ENCODE measurements at regions not wholly inside any gene's neighbourhood (a gene's known extent, or its start where the extent isn't known, plus 50 kb on each side); places are given as distances from the start of the nearest gene placed in this dataset.
"Not testable (repeated sequence)": the region's sequence is repeated elsewhere in the genome, so short reads cannot be mapped to it uniquely, and the experiment has no call there.

- DNase-seq = no peak
Observed at GRCh38 chr10:34013235-34013634, 678.8 kb upstream of the NRP1 start.

- DNase-seq = no peak
Observed at GRCh38 chr10:34010891-34011290, 676.4 kb upstream of the NRP1 start.

GRCh38 chr10:34010228-34010627 is 675.8 kb upstream of the NRP1 start:
- not testable (repeated sequence) for DNase-seq

GRCh38 chr10:34008656-34009055 is 674.2 kb upstream of the NRP1 start:
- DNase-seq = no peak

GRCh38 chr10:34006471-34006870 is 672.0 kb upstream of the NRP1 start:
- no peak for DNase-seq

- DNase-seq = no peak
Observed at GRCh38 chr10:34003561-34003960, 669.1 kb upstream of the NRP1 start.

- no peak for DNase-seq
Observed at GRCh38 chr10:34002896-34003295, 668.4 kb upstream of the NRP1 start.

GRCh38 chr10:34001831-34002230 is 667.4 kb upstream of the NRP1 start:
- no peak for DNase-seq

- no peak for DNase-seq
Observed at GRCh38 chr10:34001087-34001580, 666.7 kb upstream of the NRP1 start.

- DNase-seq = no peak
Observed at GRCh38 chr10:33993917-33994316, 659.5 kb upstream of the NRP1 start.

GRCh38 chr10:33991924-33992323 is 657.5 kb upstream of the NRP1 start:
- DNase-seq = no peak

- DNase-seq = no peak
Observed at GRCh38 chr10:33986515-33986914, 652.0 kb upstream of the NRP1 start.

GRCh38 chr10:33986016-33986415 is 651.5 kb upstream of the NRP1 start:
- DNase-seq = no peak

- no peak for DNase-seq
Observed at GRCh38 chr10:33982995-33983394, 648.5 kb upstream of the NRP1 start.

GRCh38 chr10:33981301-33981700 is 646.8 kb upstream of the NRP1 start:
- no peak for DNase-seq

- DNase-seq = no peak
Observed at GRCh38 chr10:33979195-33979594, 644.7 kb upstream of the NRP1 start.

- no peak for DNase-seq
Observed at GRCh38 chr10:33975481-33975880, 641.0 kb upstream of the NRP1 start.

- no peak for DNase-seq
Observed at GRCh38 chr10:33974976-33975478, 640.6 kb upstream of the NRP1 start.

GRCh38 chr10:33968983-33969382 is 634.5 kb upstream of the NRP1 start:
- DNase-seq = no peak

- DNase-seq = no peak
Observed at GRCh38 chr10:33967606-33968120, 633.2 kb upstream of the NRP1 start.

- no peak for DNase-seq
Observed at GRCh38 chr10:33966946-33967345, 632.5 kb upstream of the NRP1 start.

GRCh38 chr10:33965795-33966581 is 631.5 kb upstream of the NRP1 start:
- no peak for DNase-seq

- DNase-seq = no peak
Observed at GRCh38 chr10:33963729-33964128, 629.3 kb upstream of the NRP1 start.

- DNase-seq = not testable (repeated sequence)
Observed at GRCh38 chr10:33956322-33956721, 621.9 kb upstream of the NRP1 start.

- DNase-seq = no peak
Observed at GRCh38 chr10:33955676-33956075, 621.2 kb upstream of the NRP1 start.

Data from stimulated activated CD4-positive, alpha-beta T cell treated with anti-CD3 and anti-CD28 coated beads, Interleukin-4, amount 100 ng/mL, for 4 hours (primary cell).